GM18498 (cell line): ENCODE measurements at regions not wholly inside any gene's neighbourhood (a gene's known extent, or its start where the extent isn't known, plus 50 kb on each side); places are given as distances from the start of the nearest gene placed in this dataset.
"Not testable (repeated sequence)": the region's sequence is repeated elsewhere in the genome, so short reads cannot be mapped to it uniquely, and the experiment has no call there.

Source experiments
- ATAC-seq: cut with Tn5 transposase; IDR thresholded peaks from one replicate; pipeline ENCODE4 v1.9.1; 2021; ENCODE audit warnings: mild to moderate bottlenecking, moderate library complexity; ENCODE audit not compliant: unreplicated experiment

- ATAC-seq: peak; percentile 12
Measured at GRCh38 chr12:33588725-33589405, 149.2 kb upstream of the SYT10 start.

GRCh38 chr12:33589576-33590114 is 150.0 kb upstream of the SYT10 start:
- no peak for ATAC-seq

- no peak for ATAC-seq
Measured at GRCh38 chr12:33593753-33594152, 154.1 kb upstream of the SYT10 start.

GRCh38 chr12:33596061-33596460 is 156.4 kb upstream of the SYT10 start:
- no peak for ATAC-seq

GRCh38 chr12:33596814-33597213 is 157.2 kb upstream of the SYT10 start:
- ATAC-seq: no peak

GRCh38 chr12:33602515-33602914 is 162.9 kb upstream of the SYT10 start:
- no peak for ATAC-seq

- no peak for ATAC-seq
Measured at GRCh38 chr12:33605757-33606156, 166.1 kb upstream of the SYT10 start.

- ATAC-seq: no peak
Measured at GRCh38 chr12:33609910-33610309, 170.3 kb upstream of the SYT10 start.

- ATAC-seq: no peak
Measured at GRCh38 chr12:33614630-33615029, 175.0 kb upstream of the SYT10 start.

- no peak for ATAC-seq
Measured at GRCh38 chr12:33617218-33617617, 177.6 kb upstream of the SYT10 start.

GRCh38 chr12:33628087-33628486 is 188.5 kb upstream of the SYT10 start:
- ATAC-seq: no peak

GRCh38 chr12:33634544-33634943 is 194.9 kb upstream of the SYT10 start:
- ATAC-seq: peak; percentile 82

- not testable (repeated sequence) for ATAC-seq
Measured at GRCh38 chr12:33636930-33637329, 197.3 kb upstream of the SYT10 start.

- ATAC-seq: no peak
Measured at GRCh38 chr12:33639975-33640374, 200.4 kb upstream of the SYT10 start.

GRCh38 chr12:33649992-33650391 is 210.4 kb upstream of the SYT10 start:
- no peak for ATAC-seq

GRCh38 chr12:33650832-33651231 is 211.2 kb upstream of the SYT10 start:
- ATAC-seq: no peak

GRCh38 chr12:33653362-33653761 is 213.7 kb upstream of the SYT10 start:
- ATAC-seq: no peak

GRCh38 chr12:33654313-33654712 is 214.7 kb upstream of the SYT10 start:
- no peak for ATAC-seq

- no peak for ATAC-seq
Measured at GRCh38 chr12:33663000-33663654, 223.5 kb upstream of the SYT10 start.

- no peak for ATAC-seq
Measured at GRCh38 chr12:33669349-33669748, 229.7 kb upstream of the SYT10 start.

GRCh38 chr12:33670284-33670683 is 230.7 kb upstream of the SYT10 start:
- ATAC-seq: no peak

GRCh38 chr12:33671676-33672075 is 232.1 kb upstream of the SYT10 start:
- ATAC-seq: no peak
